Memory B cell (primary cell): ENCODE measurements at regions not wholly inside any gene's neighbourhood (a gene's known extent, or its start where the extent isn't known, plus 50 kb on each side); places are given as distances from the start of the nearest gene placed in this dataset.

ENCODE experiments used
- ATAC-seq: fragments of 150-1000 bp; cut with Tn5 transposase; 2 replicates; pipeline ENCODE4 v1.10.0; 2021; ENCODE audit warnings: low read depth, mild to moderate bottlenecking, moderate library complexity
- DNase-seq, 2 donors: peaks; one replicate each; pipeline ENCODE4 v3.0.0; 2022; ENCODE audit warnings: low spot score in 2 of 2
- H3K27ac Mint-ChIP-seq: one replicate; pipeline ENCODE4 v1.8.0; 2022; ENCODE audit warnings: mild to moderate bottlenecking, moderate library complexity, mixed read lengths
- H3K27me3 Mint-ChIP-seq: one replicate; pipeline ENCODE4 v1.8.0; 2022; ENCODE audit warnings: mixed read lengths
- H3K36me3 Mint-ChIP-seq: one replicate; pipeline ENCODE4 v1.8.0; 2022; ENCODE audit warnings: mild to moderate bottlenecking, mixed read lengths
- H3K4me1 Mint-ChIP-seq: one replicate; pipeline ENCODE4 v1.8.0; 2022; ENCODE audit warnings: mixed read lengths
- H3K4me3 Mint-ChIP-seq: one replicate; pipeline ENCODE4 v1.8.0; 2022; ENCODE audit warnings: mild to moderate bottlenecking, moderate library complexity, mixed read lengths
- H3K9me3 Mint-ChIP-seq: one replicate; pipeline ENCODE4 v1.8.0; 2022; ENCODE audit warnings: mixed read lengths

DNA sequence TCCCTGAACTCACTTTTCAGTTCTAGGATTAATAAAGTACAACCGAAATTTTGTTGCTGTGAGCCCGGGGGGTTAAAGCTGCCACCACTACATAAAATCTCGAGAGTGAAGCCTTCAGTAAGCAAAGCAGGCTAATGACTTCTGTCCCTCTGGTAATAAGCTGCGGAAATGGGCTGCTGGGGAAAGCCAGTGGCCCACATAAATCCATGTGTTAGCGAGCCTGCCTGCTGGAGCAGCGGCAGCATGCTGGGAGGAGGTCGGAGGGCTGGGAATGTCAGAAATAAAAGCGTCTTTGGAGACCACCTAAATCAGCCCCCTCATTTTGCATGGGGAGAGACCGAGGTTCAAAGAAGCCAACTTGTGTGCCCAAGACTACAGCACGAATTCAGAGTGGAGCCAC, 371.7 kb downstream of the TNS1 start:
- no peaks in the 10 kb centered on the region for H3K9me3 Mint-ChIP-seq
- no peak overlapping the region for H3K27ac Mint-ChIP-seq
- H3K4me1 Mint-ChIP-seq: no peaks in the 10 kb centered on the region
- ATAC-seq: no peak
- no peak overlapping the region for H3K4me3 Mint-ChIP-seq
- peaks cover 2% of the 10 kb centered on the region for H3K36me3 Mint-ChIP-seq
- no peak for DNase-seq
- peaks cover 8% of the 10 kb centered on the region for H3K27me3 Mint-ChIP-seq

- no peak overlapping the region for H3K4me3 Mint-ChIP-seq
- peaks cover 7% of the 10 kb centered on the region for H3K27me3 Mint-ChIP-seq
- H3K27ac Mint-ChIP-seq: no peak overlapping the region
- no peaks in the 10 kb centered on the region for H3K9me3 Mint-ChIP-seq
- H3K4me1 Mint-ChIP-seq: no peaks in the 10 kb centered on the region
- ATAC-seq (no peak), DNase-seq (no peak)
- H3K36me3 Mint-ChIP-seq: no peaks in the 10 kb centered on the region
Observed at GRCh38 chr2:217629347-217629746, 373.4 kb downstream of the TNS1 start.

- H3K27ac Mint-ChIP-seq: no peak overlapping the region
- DNase-seq: no peak
- H3K36me3 Mint-ChIP-seq: no peaks in the 10 kb centered on the region
- H3K4me3 Mint-ChIP-seq: no peak overlapping the region
- no peaks in the 10 kb centered on the region for H3K9me3 Mint-ChIP-seq
- H3K27me3 Mint-ChIP-seq: peaks cover 3% of the 10 kb centered on the region
- no peaks in the 10 kb centered on the region for H3K4me1 Mint-ChIP-seq
- ATAC-seq: no peak
Observed at GRCh38 chr2:217628061-217628460, 374.7 kb downstream of the TNS1 start.

DNA sequence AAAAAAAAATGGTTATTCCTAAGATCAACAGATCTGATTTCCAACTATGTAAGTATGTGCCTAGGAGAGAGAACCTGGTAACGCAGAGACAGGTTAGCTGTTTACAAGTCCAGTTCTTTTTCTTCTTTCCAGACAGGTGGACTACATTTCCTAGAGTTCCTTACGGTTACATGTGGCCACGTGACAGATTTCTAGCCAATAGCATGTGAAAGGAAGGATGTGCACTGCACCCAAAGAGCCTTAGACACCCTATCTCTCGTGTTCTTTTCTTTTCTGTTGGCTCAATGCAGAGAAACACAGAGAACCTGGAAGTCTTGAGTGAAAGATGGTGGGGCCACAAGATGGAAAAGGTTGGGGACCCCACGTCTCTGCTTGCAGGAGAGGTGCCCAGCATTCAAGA, 375.9 kb downstream of the TNS1 start:
- H3K4me3 Mint-ChIP-seq: no peak overlapping the region
- H3K4me1 Mint-ChIP-seq: no peaks in the 10 kb centered on the region
- H3K27ac Mint-ChIP-seq: no peak overlapping the region
- H3K27me3 Mint-ChIP-seq: peaks cover 3% of the 10 kb centered on the region
- ATAC-seq (no peak), DNase-seq (no peak)
- no peaks in the 10 kb centered on the region for H3K36me3 Mint-ChIP-seq
- no peaks in the 10 kb centered on the region for H3K9me3 Mint-ChIP-seq

DNA sequence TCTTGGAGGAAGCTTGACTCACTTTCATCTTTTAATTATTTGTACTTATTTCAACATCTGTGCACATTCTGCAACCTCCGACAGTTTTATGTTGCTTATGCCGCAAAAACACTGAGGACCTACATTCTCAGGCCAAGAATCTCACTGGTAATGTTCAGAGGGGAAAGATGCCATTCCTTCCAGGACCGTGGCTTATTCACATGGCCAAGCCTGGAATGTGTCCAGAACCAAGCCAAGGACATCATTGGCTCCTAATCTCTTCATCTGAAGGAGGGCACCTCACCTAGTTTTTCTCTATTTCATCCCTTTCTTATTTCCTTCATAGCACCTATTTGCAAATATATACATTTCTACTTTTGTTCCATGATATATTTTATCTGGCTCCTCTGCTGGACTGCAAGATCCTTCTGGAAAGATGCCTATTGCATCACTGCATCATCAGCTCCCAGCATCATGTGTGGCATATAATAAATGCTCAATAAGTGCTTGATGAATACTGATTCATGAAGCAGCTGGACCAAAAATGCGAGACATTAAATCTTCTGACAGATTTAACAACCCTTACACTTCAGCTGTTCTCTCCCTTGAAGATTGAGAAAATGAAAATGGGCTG, 377.1 kb downstream of the TNS1 start:
- Mint-ChIP-seq H3K4me1 (no peaks in the 10 kb centered on the region), H3K9me3 (no peaks in the 10 kb centered on the region), H3K4me3 (no peak overlapping the region), H3K27ac (no peak overlapping the region), H3K27me3 (peaks cover 2% of the 10 kb centered on the region), H3K36me3 (no peaks in the 10 kb centered on the region)
- ATAC-seq (no peak), DNase-seq (no peak)

DNA sequence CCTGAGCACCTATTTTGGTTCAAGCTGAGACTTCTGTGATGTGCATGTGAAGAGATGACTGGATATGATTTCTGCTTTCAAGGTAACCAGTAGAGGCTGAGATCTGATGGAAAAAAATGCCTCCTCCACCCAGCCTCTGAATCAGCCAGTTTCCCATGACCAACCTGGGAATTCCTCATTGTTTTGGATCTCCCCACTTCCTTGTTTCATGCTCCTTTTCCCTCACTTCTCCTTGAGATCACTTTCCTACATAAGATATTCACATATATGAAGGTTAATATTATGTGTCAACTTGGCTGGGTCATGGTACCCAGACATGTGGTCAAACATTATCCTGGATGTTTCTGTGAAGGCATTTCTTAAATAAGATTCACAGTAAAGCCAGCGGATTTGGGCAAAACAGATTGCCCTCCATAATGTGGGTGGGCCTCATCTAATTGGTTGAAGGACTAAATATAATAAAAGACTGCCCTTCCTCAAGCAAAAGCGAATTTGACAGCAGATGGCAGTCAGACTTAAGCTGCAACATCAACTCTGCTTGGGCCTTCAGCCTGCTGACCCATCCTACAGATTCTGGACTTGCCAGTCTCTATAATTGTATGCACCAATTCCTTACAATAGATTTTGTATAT, 379.4 kb downstream of the TNS1 start:
- H3K27me3 Mint-ChIP-seq: peaks cover 2% of the 10 kb centered on the region
- no peak for DNase-seq
- no peak for ATAC-seq
- H3K27ac Mint-ChIP-seq: no peak overlapping the region
- H3K36me3 Mint-ChIP-seq: no peaks in the 10 kb centered on the region
- H3K4me3 Mint-ChIP-seq: no peak overlapping the region
- no peaks in the 10 kb centered on the region for H3K9me3 Mint-ChIP-seq
- no peaks in the 10 kb centered on the region for H3K4me1 Mint-ChIP-seq

DNA sequence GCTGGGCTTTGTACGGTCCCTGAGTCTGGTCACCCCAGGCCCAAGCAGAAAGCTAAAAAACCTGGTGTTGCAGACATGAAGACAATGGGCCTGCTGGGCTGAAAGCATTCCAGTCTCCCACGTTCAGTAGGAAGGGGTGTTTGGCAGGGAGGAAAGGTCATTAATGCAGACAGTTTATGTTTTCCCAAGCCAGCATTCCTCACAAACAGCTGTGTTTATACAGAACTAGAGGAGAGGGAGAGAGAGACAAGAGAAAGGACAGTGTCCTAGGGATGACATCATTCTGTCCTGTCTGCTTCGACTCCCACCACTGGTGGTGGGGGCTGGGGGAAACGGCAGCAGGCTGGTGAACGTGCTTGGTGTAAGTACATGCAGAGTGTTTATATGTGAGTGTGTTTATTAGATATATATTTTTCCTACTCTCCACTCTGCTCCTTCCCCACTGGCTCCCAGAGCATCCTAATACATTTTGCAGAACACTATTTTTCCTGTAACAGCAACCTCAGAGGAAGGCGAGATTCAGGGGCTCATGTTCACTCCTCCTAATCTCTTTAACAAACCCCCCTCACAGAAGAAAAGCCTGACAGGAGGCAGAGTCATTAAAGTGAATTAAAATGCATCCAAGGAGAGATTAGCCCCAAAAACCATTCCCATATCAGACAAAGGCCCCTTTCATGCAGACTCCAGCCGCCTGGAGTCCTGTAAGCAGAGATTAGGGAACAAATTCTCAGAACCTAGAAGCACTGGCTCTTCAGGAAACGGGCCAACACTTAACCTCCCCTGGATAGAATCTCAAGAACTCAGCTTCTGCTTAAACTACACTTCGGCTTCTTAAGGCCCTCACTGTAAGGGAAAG, 380.4 kb downstream of the TNS1 start:
- DNase-seq (no peak), ATAC-seq (no peak)
- no peak overlapping the region for H3K27ac Mint-ChIP-seq
- peaks cover 2% of the 10 kb centered on the region for H3K27me3 Mint-ChIP-seq
- no peaks in the 10 kb centered on the region for H3K9me3 Mint-ChIP-seq
- no peaks in the 10 kb centered on the region for H3K36me3 Mint-ChIP-seq
- no peaks in the 10 kb centered on the region for H3K4me1 Mint-ChIP-seq
- no peak overlapping the region for H3K4me3 Mint-ChIP-seq

- DNase-seq (no peak), ATAC-seq (no peak)
- no peaks in the 10 kb centered on the region for H3K36me3 Mint-ChIP-seq
- no peaks in the 10 kb centered on the region for H3K4me1 Mint-ChIP-seq
- H3K27ac Mint-ChIP-seq: no peak overlapping the region
- H3K9me3 Mint-ChIP-seq: no peaks in the 10 kb centered on the region
- peaks cover 2% of the 10 kb centered on the region for H3K27me3 Mint-ChIP-seq
- no peak overlapping the region for H3K4me3 Mint-ChIP-seq
Observed at GRCh38 chr2:217621391-217621801, 381.4 kb downstream of the TNS1 start.

- ATAC-seq: no peak
Observed at GRCh38 chr2:217618744-217619143, 384.1 kb downstream of the TNS1 start.

DNA sequence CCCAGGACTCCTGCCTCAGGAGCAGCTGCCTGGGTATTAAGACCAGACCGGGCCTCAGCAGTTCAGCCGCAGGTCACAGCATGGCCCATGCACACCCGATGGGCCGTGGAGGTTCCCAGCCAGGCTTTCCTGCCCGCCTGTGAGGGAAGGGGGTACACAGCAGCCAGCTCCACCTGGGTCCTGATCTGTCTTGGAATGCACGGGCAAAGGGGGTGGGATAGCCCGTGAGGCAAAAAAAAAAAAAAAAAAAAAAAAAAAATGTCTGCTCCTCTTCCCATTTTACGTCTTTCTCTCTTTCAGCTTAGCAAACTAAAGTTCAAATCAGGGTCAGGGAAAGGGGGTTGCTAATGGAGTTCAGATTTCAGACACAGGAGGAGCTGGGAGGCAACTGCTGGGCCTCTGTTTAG, 385.2 kb downstream of the TNS1 start:
- ATAC-seq: no peak
- Mint-ChIP-seq H3K9me3 (no peaks in the 10 kb centered on the region), H3K27me3 (peaks cover 3% of the 10 kb centered on the region), H3K36me3 (no peaks in the 10 kb centered on the region), H3K4me3 (no peak overlapping the region), H3K27ac (no peak overlapping the region), H3K4me1 (no peaks in the 10 kb centered on the region)
- no peak for DNase-seq

More at GRCh38 chr2:217618744-217619143, 384.1 kb downstream of the TNS1 start:
- no peaks in the 10 kb centered on the region for H3K36me3 Mint-ChIP-seq
- H3K4me3 Mint-ChIP-seq: no peak overlapping the region
- H3K27ac Mint-ChIP-seq: no peak overlapping the region
- H3K4me1 Mint-ChIP-seq: no peaks in the 10 kb centered on the region
- no peaks in the 10 kb centered on the region for H3K9me3 Mint-ChIP-seq
- peaks cover 3% of the 10 kb centered on the region for H3K27me3 Mint-ChIP-seq
- no peak for DNase-seq

- no peak overlapping the region for H3K27ac Mint-ChIP-seq
- no peaks in the 10 kb centered on the region for H3K9me3 Mint-ChIP-seq
- DNase-seq: no peak
- no peak for ATAC-seq
- H3K36me3 Mint-ChIP-seq: no peaks in the 10 kb centered on the region
- H3K4me3 Mint-ChIP-seq: no peak overlapping the region
- H3K4me1 Mint-ChIP-seq: no peaks in the 10 kb centered on the region
- peaks cover 3% of the 10 kb centered on the region for H3K27me3 Mint-ChIP-seq
Observed at GRCh38 chr2:217616936-217617335, 385.9 kb downstream of the TNS1 start.

- peaks cover 6% of the 10 kb centered on the region for H3K4me1 Mint-ChIP-seq
- ATAC-seq (no peak), DNase-seq (no peak)
- H3K4me3 Mint-ChIP-seq: no peak overlapping the region
- H3K36me3 Mint-ChIP-seq: no peaks in the 10 kb centered on the region
- H3K9me3 Mint-ChIP-seq: no peaks in the 10 kb centered on the region
- no peak overlapping the region for H3K27ac Mint-ChIP-seq
- peaks cover 3% of the 10 kb centered on the region for H3K27me3 Mint-ChIP-seq
Observed at GRCh38 chr2:217615171-217615570, 387.6 kb downstream of the TNS1 start.

DNA sequence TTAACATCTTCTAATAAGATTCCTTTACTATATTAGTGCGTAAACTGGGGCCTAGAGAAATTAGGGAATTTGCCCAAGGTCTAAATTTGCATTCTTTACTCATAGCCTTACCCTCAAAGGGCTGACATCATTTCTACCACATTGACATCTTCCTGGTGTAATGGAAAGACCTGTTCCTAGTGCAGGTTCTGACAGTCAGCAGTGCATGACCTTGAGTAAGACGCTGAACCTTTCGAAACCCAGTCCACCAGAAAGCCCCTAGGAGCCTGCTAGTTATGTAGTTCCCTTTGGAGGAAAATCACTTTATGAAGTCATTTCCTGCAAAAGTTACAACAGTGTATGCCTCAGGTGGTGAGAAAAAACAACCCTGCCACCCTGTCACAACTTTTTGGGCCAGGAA, 388.3 kb downstream of the TNS1 start:
- no peak overlapping the region for H3K4me3 Mint-ChIP-seq
- ATAC-seq (no peak), DNase-seq (no peak)
- peaks cover 6% of the 10 kb centered on the region for H3K4me1 Mint-ChIP-seq
- H3K27ac Mint-ChIP-seq: no peak overlapping the region
- no peaks in the 10 kb centered on the region for H3K9me3 Mint-ChIP-seq
- peaks cover 3% of the 10 kb centered on the region for H3K27me3 Mint-ChIP-seq
- no peaks in the 10 kb centered on the region for H3K36me3 Mint-ChIP-seq

DNA sequence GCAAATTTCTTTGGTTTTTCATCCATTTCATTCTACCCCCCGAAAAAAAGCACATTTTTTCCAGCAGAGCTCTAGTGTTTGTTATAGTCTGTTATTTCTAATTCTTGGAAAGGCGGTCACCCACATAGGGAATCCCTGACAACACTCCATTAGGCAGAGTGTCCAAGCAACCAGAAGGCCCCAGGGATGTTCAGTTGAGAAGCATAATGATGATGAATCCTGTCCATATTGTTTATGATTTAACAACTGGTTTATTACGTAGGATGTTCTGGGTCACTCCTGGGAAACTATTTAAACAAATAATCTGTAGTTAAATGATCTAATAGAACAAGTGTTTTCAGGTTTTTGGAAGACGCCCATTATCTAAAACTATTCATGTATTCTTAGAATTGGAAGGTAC, 388.7 kb downstream of the TNS1 start:
- Mint-ChIP-seq H3K4me3 (no peak overlapping the region), H3K4me1 (peaks cover 6% of the 10 kb centered on the region), H3K36me3 (no peaks in the 10 kb centered on the region), H3K27ac (no peak overlapping the region), H3K27me3 (peaks cover 5% of the 10 kb centered on the region), H3K9me3 (no peaks in the 10 kb centered on the region)
- no peak for DNase-seq
- no peak for ATAC-seq
